G401 (cell line): ENCODE measurements at regions not wholly inside any gene's neighbourhood (a gene's known extent, or its start where the extent isn't known, plus 50 kb on each side); places are given as distances from the start of the nearest gene placed in this dataset.
"Not testable (repeated sequence)": the region's sequence is repeated elsewhere in the genome, so short reads cannot be mapped to it uniquely, and the experiment has no call there.

Source experiments
- DNase-seq: peaks from one replicate; pipeline ENCODE4 v3.0.0-alpha.2; 2015; ENCODE audit warnings: low spot score
- in situ Hi-C: cut with HindIII; loops from 2 replicates; pipeline ENCODE4 v1.10.0; 2016; ENCODE audit warnings: low sequenced_read_pairs, mixed read lengths

- in situ Hi-C loops = no loop called here
- no peak for DNase-seq
Observed at GRCh38 chr2:75290600-75291150, 91.4 kb upstream of the TACR1 start.

GRCh38 chr2:75289771-75290170 is 90.5 kb upstream of the TACR1 start:
- no peak for DNase-seq
- in situ Hi-C loops = no loop called here

DNA sequence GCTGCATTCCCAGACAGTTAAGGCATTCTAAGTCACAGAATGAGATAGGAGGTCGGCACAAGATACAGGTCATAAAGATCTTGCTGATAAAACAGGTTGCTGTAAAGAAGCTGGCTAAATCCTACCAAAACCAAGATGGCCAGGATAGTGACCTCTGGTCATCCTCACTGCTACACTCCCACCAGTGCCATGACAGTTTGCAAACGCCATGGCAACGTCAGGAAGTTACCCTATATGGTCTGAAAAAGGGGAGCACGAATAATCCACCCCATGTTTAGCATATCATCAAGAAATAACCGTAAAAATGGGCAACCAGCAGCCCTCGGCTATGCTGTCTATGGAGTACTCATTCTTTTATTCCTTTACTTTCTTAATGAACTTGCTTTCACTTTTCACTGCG is 89.9 kb upstream of the TACR1 start:
- in situ Hi-C loops, DNase-seq: not testable (repeated sequence)

DNA sequence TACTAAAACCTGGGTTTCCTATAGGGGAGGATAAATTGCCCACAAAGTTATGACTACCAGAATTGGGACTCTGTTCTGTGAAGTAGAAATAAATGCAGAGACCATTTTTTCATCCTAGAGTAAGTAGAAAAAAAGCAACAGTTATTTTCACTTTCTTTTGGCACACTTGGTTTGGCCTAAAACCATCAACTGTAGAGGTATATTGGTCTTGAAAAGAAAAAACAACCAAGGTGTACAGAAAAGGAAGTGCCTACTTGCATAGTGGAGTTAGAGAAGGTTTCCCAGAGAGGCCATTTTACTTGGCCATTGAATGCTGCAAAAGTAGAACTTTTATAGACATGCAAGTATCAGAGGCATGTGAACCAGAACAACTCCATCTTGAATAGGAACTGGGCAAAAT is 89.4 kb upstream of the TACR1 start:
- no peak for DNase-seq
- in situ Hi-C loops = no loop called here

- in situ Hi-C loops = no loop called here
- DNase-seq = no peak
Observed at GRCh38 chr2:75287624-75288316, 88.5 kb upstream of the TACR1 start.

GRCh38 chr2:75284345-75284744 is 85.0 kb upstream of the TACR1 start:
- in situ Hi-C loops = no loop called here
- no peak for DNase-seq

DNA sequence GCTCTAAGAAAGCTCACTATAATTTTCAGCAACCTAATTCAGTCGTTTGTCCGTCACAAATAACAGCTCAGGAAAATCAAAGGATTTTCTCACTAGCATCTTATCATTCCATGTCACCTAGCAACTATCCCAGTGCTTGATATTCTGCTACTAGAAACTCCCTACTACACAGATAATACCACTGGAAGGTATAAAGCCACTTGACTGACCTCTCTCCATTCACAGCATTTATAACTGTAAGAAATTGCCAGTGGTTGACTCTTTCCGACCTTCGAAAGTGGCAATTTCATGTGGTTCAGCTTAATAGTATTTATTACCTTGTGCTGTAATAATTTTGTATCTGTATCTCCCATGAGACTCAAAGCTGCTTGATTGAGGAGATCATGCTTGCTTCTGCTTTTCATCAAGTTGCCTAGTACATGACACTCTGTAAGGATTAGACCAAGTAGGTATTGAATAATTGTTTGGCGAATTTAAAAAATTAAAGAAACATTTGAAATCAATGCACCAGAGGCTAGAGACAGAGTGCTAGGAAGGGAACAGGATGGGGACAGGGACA is 79.6 kb upstream of the TACR1 start:
- in situ Hi-C loops = no loop called here
- DNase-seq = no peak

DNA sequence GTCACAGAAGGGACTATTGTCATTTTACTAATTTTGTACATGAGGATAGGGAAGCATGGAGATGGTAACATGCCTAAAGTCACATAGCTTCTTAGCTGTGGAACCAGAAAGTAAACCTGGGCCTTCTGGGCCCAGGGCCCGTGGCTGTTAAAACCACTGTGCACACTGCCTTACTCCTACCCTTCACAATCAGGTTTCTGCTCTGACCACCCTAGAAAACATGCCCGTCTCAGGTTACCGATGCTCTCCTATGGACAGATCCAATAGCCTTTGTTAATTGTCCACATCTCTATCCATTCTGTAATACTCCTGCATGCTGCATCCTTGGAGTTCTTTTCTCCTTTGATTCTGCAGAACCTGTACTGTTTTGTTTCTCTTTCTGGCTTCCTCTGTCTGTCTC is 79.0 kb upstream of the TACR1 start:
- in situ Hi-C loops = no loop called here
- no peak for DNase-seq

GRCh38 chr2:75277111-75277510 is 77.8 kb upstream of the TACR1 start:
- in situ Hi-C loops = no loop called here

GRCh38 chr2:75276093-75277029 is 77.0 kb upstream of the TACR1 start:
- DNase-seq = no peak
- in situ Hi-C loops = no loop called here

More at GRCh38 chr2:75277111-75277510, 77.8 kb upstream of the TACR1 start:
- DNase-seq = no peak

- no peak for DNase-seq
- in situ Hi-C loops = no loop called here
Observed at GRCh38 chr2:75274936-75275335, 75.6 kb upstream of the TACR1 start.

GRCh38 chr2:75268112-75268511 is 68.8 kb upstream of the TACR1 start:
- in situ Hi-C loops = no loop called here
- DNase-seq = no peak

GRCh38 chr2:75261923-75262322 is 62.6 kb upstream of the TACR1 start:
- DNase-seq = no peak
- in situ Hi-C loops = no loop called here

- no peak for DNase-seq
- in situ Hi-C loops = no loop called here
Observed at GRCh38 chr2:75260946-75261345, 61.6 kb upstream of the TACR1 start.

DNA sequence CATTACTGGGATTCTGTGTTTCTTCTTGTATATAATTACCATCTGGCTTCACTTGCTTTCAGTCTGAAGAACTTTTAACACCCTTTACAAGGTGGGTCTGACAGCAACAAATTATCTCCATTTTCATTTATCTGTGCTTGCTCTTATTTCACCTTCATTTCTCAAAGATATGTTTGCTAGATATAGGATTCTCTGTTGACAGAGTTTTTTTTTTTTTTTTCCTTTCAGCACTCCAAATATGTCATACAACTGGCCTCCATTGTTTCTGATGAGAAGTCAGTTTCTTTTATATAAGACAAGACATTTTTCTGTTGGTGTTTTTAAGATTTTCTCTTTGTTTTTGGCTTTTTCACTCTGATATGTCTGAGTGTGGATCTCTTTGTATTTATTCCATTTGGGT is 59.3 kb upstream of the TACR1 start:
- DNase-seq = no peak
- in situ Hi-C loops = no loop called here

GRCh38 chr2:75256485-75256884 is 57.2 kb upstream of the TACR1 start:
- no peak for DNase-seq
- in situ Hi-C loops = no loop called here

DNA sequence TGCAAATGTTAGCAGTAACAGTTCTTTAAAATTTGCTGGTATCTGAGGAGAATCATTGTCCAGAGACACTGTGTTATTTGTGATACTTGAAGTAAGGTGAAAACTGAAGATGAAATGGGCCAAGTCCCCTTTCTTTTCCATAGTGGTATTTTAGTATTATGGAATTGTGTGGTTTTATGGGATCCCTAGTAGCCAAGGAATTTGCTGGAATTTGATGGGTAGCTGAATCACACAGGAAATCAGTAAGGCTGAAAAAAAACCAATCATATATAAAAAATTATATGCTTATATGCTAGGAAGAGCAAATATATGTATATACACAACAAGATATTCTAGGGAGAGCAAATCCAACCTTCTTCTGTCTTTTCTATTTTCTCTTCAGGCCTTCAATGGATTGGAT is 54.2 kb upstream of the TACR1 start:
- DNase-seq = no peak

GRCh38 chr2:75251896-75252295 is 52.6 kb upstream of the TACR1 start:
- in situ Hi-C loops = no loop called here
- no peak for DNase-seq

More for the DNA sequence above, 54.2 kb upstream of the TACR1 start:
- in situ Hi-C loops = no loop called here
